GM18861 (cell line): ENCODE measurements at regions not wholly inside any gene's neighbourhood (a gene's known extent, or its start where the extent isn't known, plus 50 kb on each side); places are given as distances from the start of the nearest gene placed in this dataset.
"Not testable (repeated sequence)": the region's sequence is repeated elsewhere in the genome, so short reads cannot be mapped to it uniquely, and the experiment has no call there.

Experiments
- ATAC-seq: cut with Tn5 transposase; IDR thresholded peaks from one replicate; pipeline ENCODE4 v1.9.1; 2021; ENCODE audit not compliant: unreplicated experiment

- ATAC-seq: no peak
Observed at GRCh38 chr2:16738361-16739225, 73.0 kb upstream of the CYRIA start.

GRCh38 chr2:16737812-16738211 lies 72.2 kb upstream of the CYRIA start:
- no peak for ATAC-seq

- no peak for ATAC-seq
Observed at GRCh38 chr2:16736633-16737032, 71.0 kb upstream of the CYRIA start.

- ATAC-seq: peak; percentile 35
Observed at GRCh38 chr2:16729335-16729734, 63.7 kb upstream of the CYRIA start.

GRCh38 chr2:16728351-16729136 lies 62.9 kb upstream of the CYRIA start:
- peak; percentile 83 for ATAC-seq

GRCh38 chr2:16727849-16728248 lies 62.2 kb upstream of the CYRIA start:
- ATAC-seq: not testable (repeated sequence)

GRCh38 chr2:16727256-16727655 lies 61.6 kb upstream of the CYRIA start:
- no peak for ATAC-seq

GRCh38 chr2:16726577-16726976 lies 60.9 kb upstream of the CYRIA start:
- no peak for ATAC-seq

GRCh38 chr2:16726147-16726546 lies 60.5 kb upstream of the CYRIA start:
- ATAC-seq: no peak

- no peak for ATAC-seq
Observed at GRCh38 chr2:16725549-16725948, 59.9 kb upstream of the CYRIA start.

GRCh38 chr2:16722677-16723076 lies 57.0 kb upstream of the CYRIA start:
- no peak for ATAC-seq

- ATAC-seq: no peak
Observed at GRCh38 chr2:16722126-16722525, 56.5 kb upstream of the CYRIA start.

- not testable (repeated sequence) for ATAC-seq
Observed at GRCh38 chr2:16721529-16721928, 55.9 kb upstream of the CYRIA start.

GRCh38 chr2:16720737-16721136 lies 55.1 kb upstream of the CYRIA start:
- not testable (repeated sequence) for ATAC-seq

- no peak for ATAC-seq
Observed at GRCh38 chr2:16719485-16719808, 53.8 kb upstream of the CYRIA start.

GRCh38 chr2:16718576-16719484 lies 53.2 kb upstream of the CYRIA start:
- no peak for ATAC-seq

- ATAC-seq: no peak
Observed at GRCh38 chr2:16717477-16717876, 51.8 kb upstream of the CYRIA start.

GRCh38 chr2:16716944-16717343 lies 51.3 kb upstream of the CYRIA start:
- ATAC-seq: no peak

GRCh38 chr2:16716024-16716423 lies 50.4 kb upstream of the CYRIA start:
- no peak for ATAC-seq
